ENCODE measurements at regions not wholly inside any gene's neighbourhood (a gene's known extent, or its start where the extent isn't known, plus 50 kb on each side); places are given as distances from the start of the nearest gene placed in this dataset.

GRCh38 chrX:56505866-56506265, 57.6 kb upstream of the UBQLN2 start:
- H3K27ac ChIP-seq (ENCODE audit: insufficient read depth, low read length, poor library complexity, severe bottlenecking), result no peak overlapping the region
- no peaks in the 10 kb centered on the region for H3K4me1 ChIP-seq (ENCODE audit: control insufficient read depth, insufficient read depth, low read length, poor library complexity, severe bottlenecking)

More at GRCh38 chrX:56505866-56506265, 57.6 kb upstream of the UBQLN2 start:
- Histone ChIP-seq H3K9me3 (ENCODE audit: control insufficient read depth, low read length) (peaks cover 13% of the 10 kb centered on the region), H3K36me3 (ENCODE audit: control insufficient read depth, insufficient read depth, low read length) (no peaks in the 10 kb centered on the region), H3K4me3 (ENCODE audit: insufficient read depth, low read depth, low read length, poor library complexity, severe bottlenecking) (no peak overlapping the region), H3K27me3 (replicated peaks; ENCODE audit: control insufficient read depth, insufficient read depth, low read length, poor library complexity, severe bottlenecking) (no peaks in the 10 kb centered on the region)
- no peak for DNase-seq

All from effector memory CD4-positive, alpha-beta T cell (primary cell).